ENCODE measurements at regions not wholly inside any gene's neighbourhood (a gene's known extent, or its start where the extent isn't known, plus 50 kb on each side); places are given as distances from the start of the nearest gene placed in this dataset.

- no peak for TF ChIP-seq CTCF (IDR thresholded peaks at IDR 0.05)
- no peak for TF ChIP-seq POLR2A (IDR thresholded peaks at IDR 0.05)
These were observed 546.1 kb downstream of the SNAPC1 start for GRCh38 chr14:62308316-62308715.

All from testis (tissue), 2 donors.